BJ (cell line): ENCODE measurements at regions not wholly inside any gene's neighbourhood (a gene's known extent, or its start where the extent isn't known, plus 50 kb on each side); places are given as distances from the start of the nearest gene placed in this dataset.
A peak's percentile ranks its signal among the peaks of the same experiment; 100 is the strongest.

Source experiments
- CTCF ChIA-PET: fragments of 350-600 bp; formaldehyde crosslinking; extraction: SDS; loops from one replicate; lab custom pipeline; 2021; ENCODE audit warnings: antibody characterized with exemption, inconsistent platforms; lab: Yijun Ruan, JAX
- POLR2A ChIA-PET: fragments of 300-600 bp; sonication (Branson Sonifier 250); formaldehyde crosslinking; extraction: SDS; loops from one replicate; lab custom pipeline; 2021; ENCODE audit warnings: antibody characterized with exemption; lab: Charles Lee
- DNase-seq: peaks from one replicate; pipeline ENCODE4 v3.0.0-alpha.2; 2011; ENCODE audit warnings: low read depth
- H3K27me3 ChIP-seq: 2 replicates; pipeline ENCODE4 v1.6.0; 2011; ENCODE audit warnings: low read length; ENCODE audit not compliant: control insufficient read depth, insufficient read depth
- H3K36me3 ChIP-seq: 2 replicates; pipeline ENCODE4 v1.5.1; 2011; ENCODE audit warnings: low read length; ENCODE audit not compliant: control insufficient read depth, insufficient read depth
- H3K4me3 ChIP-seq: 2 replicates; pipeline ENCODE4 v1.5.1; 2011; ENCODE audit warnings: low read depth, mild to moderate bottlenecking, control low read depth, low read length
- CTCF ChIP-seq: IDR thresholded peaks from 2 replicates; pipeline ENCODE4 v1.5.1; 2011; ENCODE audit warnings: low read depth, mild to moderate bottlenecking, control low read depth, inconsistent platforms, low read length, moderate library complexity; ENCODE audit not compliant: insufficient read depth

GRCh38 chr3:174441588-174442301 is 417.4 kb upstream of the NAALADL2 start:
- DNase-seq, result no peak
- Histone ChIP-seq H3K36me3 (no peaks in the 10 kb centered on the region), H3K27me3 (no peaks in the 10 kb centered on the region), H3K4me3 (peak overlapping the region; percentile 73)
- ChIA-PET POLR2A (interaction anchor here (0.5 to 1.8 kb wide), 7 partner anchors 91 to 1988 kb away, joined by 3 to 8 read pairs (median 5); no protein-coding TSS in a partner anchor), CTCF (interaction anchor here (0.5 to 1.2 kb wide), 5 partner anchors 75 to 1921 kb away, joined by 3 to 4 read pairs (median 3); no protein-coding TSS in a partner anchor)
- TF ChIP-seq CTCF, result no peak

- no peak for TF ChIP-seq CTCF
- POLR2A ChIA-PET, result interaction anchor here (1.8 kb wide), 1 partner anchor 560 kb away, joined by 7 read pairs; no protein-coding TSS in a partner anchor
- no peak for DNase-seq
- CTCF ChIA-PET, result interaction anchor here (0.5 kb wide), 1 partner anchor 76 kb away, joined by 3 read pairs; no protein-coding TSS in a partner anchor
- Histone ChIP-seq H3K36me3 (no peaks in the 10 kb centered on the region), H3K27me3 (no peaks in the 10 kb centered on the region), H3K4me3 (peak overlapping the region; percentile 73)
Measured at GRCh38 chr3:174442302-174442682, 416.8 kb upstream of the NAALADL2 start.

- no peaks in the 10 kb centered on the region for H3K36me3 ChIP-seq
- ChIA-PET CTCF (no interaction called here), POLR2A (no interaction called here)
- no peak overlapping the region for H3K4me3 ChIP-seq
- no peaks in the 10 kb centered on the region for H3K27me3 ChIP-seq
- no peak for DNase-seq
- TF ChIP-seq CTCF, result no peak
Measured at GRCh38 chr3:174444391-174444790, 414.7 kb upstream of the NAALADL2 start.

GRCh38 chr3:174457758-174458157 is 401.4 kb upstream of the NAALADL2 start:
- no peaks in the 10 kb centered on the region for H3K36me3 ChIP-seq
- ChIA-PET POLR2A (no interaction called here), CTCF (interaction anchor here (1.8 kb wide), 1 partner anchor 10 kb away, joined by 3 read pairs; no protein-coding TSS in a partner anchor)
- DNase-seq, result no peak
- H3K4me3 ChIP-seq, result no peak overlapping the region
- no peak for TF ChIP-seq CTCF
- H3K27me3 ChIP-seq, result no peaks in the 10 kb centered on the region

- CTCF ChIA-PET, result interaction anchor here (0.5 kb wide), 1 partner anchor 574 kb away, joined by 3 read pairs; no protein-coding TSS in a partner anchor
- no peak for DNase-seq
Measured at GRCh38 chr3:174460831-174461230, 398.3 kb upstream of the NAALADL2 start.

More at GRCh38 chr3:174460831-174461230, 398.3 kb upstream of the NAALADL2 start:
- POLR2A ChIA-PET, result interaction anchor here (0.6 kb wide), 1 partner anchor 11 kb away, joined by 3 read pairs; no protein-coding TSS in a partner anchor
- TF ChIP-seq CTCF, result no peak
- Histone ChIP-seq H3K27me3 (no peaks in the 10 kb centered on the region), H3K4me3 (no peak overlapping the region), H3K36me3 (no peaks in the 10 kb centered on the region)
